Neural cell (in vitro differentiated cells): ENCODE measurements at regions not wholly inside any gene's neighbourhood (a gene's known extent, or its start where the extent isn't known, plus 50 kb on each side); places are given as distances from the start of the nearest gene placed in this dataset.

Experiments
- H2AFZ ChIP-seq: fragments of 200-600, 300-800 bp; sonication (generic), shearing (Covaris generic); 2 replicates; pipeline ENCODE4 v1.6.0; 2014; ENCODE audit warnings: low read depth, mild to moderate bottlenecking, antibody characterized with exemption, low read length, moderate library complexity
- H3F3A ChIP-seq: fragments of 200-600 bp; shearing (Covaris generic); 2 replicates; pipeline ENCODE4 v1.6.1; 2016; ENCODE audit warnings: mild to moderate bottlenecking, moderate library complexity, mixed read lengths, antibody characterized with exemption, low read length; ENCODE audit not compliant: insufficient read depth, poor library complexity, severe bottlenecking
- H3K27ac ChIP-seq: fragments of 200-600, 300-800 bp; sonication (generic), shearing (Covaris generic); 2 replicates; pipeline ENCODE4 v1.5.1; 2014; ENCODE audit warnings: mild to moderate bottlenecking, low read length, moderate library complexity
- H3K27me3 ChIP-seq: fragments of 300-800, 200-600 bp; sonication (generic), shearing (Covaris generic); 2 replicates; pipeline ENCODE4 v1.6.0; 2014; ENCODE audit warnings: mild to moderate bottlenecking, low read depth, low read length, moderate library complexity; ENCODE audit not compliant: insufficient read depth
- H3K36me3 ChIP-seq: fragments of 300-800, 200-600 bp; sonication (generic), shearing (Covaris generic); 2 replicates; pipeline ENCODE4 v1.5.1; 2014; ENCODE audit warnings: mild to moderate bottlenecking, antibody characterized with exemption, low read length, moderate library complexity; ENCODE audit not compliant: insufficient read depth
- H3K4me2 ChIP-seq: fragments of 300-800, 200-600 bp; sonication (generic), shearing (Covaris generic); 2 replicates; pipeline ENCODE4 v1.6.0; 2014; ENCODE audit warnings: mild to moderate bottlenecking, low read length
- H3K4me3 ChIP-seq: fragments of 300-800, 200-600 bp; sonication (generic), shearing (Covaris generic); 2 replicates; pipeline ENCODE4 v1.5.1; 2014; ENCODE audit warnings: mild to moderate bottlenecking, low read length, moderate library complexity
- H3K79me2 ChIP-seq: fragments of 200-600 bp; shearing (Covaris generic); replicated peaks from 2 replicates; pipeline ENCODE4 v1.6.0; 2014; ENCODE audit warnings: mild to moderate bottlenecking, low read length, moderate library complexity; ENCODE audit not compliant: insufficient read depth
- H3K9ac ChIP-seq: fragments of 300-800, 200-600 bp; sonication (generic), shearing (Covaris generic); 2 replicates; pipeline ENCODE4 v1.6.1; 2016; ENCODE audit warnings: mild to moderate bottlenecking, low read length, mixed read lengths
- H3K9me2 ChIP-seq: fragments of 200-600 bp; shearing (Covaris generic); 2 replicates; pipeline ENCODE4 v1.6.1; 2016; ENCODE audit warnings: mild to moderate bottlenecking, low read length, mixed read lengths; ENCODE audit not compliant: insufficient read depth
- H3K9me3 ChIP-seq: fragments of 200-600, 300-800 bp; sonication (generic), shearing (Covaris generic); 2 replicates; pipeline ENCODE4 v1.6.1; 2016; ENCODE audit warnings: mild to moderate bottlenecking, mixed run types, low read length, moderate library complexity, mixed read lengths
- H4K20me1 ChIP-seq: fragments of 200-600 bp; shearing (Covaris generic); 2 replicates; pipeline ENCODE4 v1.6.1; 2016; ENCODE audit warnings: mild to moderate bottlenecking, mixed run types; ENCODE audit not compliant: insufficient read depth
- CTCF ChIP-seq: fragments of 450-650 bp; IDR thresholded peaks from 2 replicates; pipeline ENCODE4 v1.5.1; 2014; ENCODE audit warnings: antibody characterized with exemption, mild to moderate bottlenecking, moderate library complexity; ENCODE audit not compliant: poor library complexity, severe bottlenecking
- EP300 ChIP-seq: fragments of 450-650 bp; conservative IDR thresholded peaks from 2 replicates; pipeline ENCODE4 v1.6.1; 2014; ENCODE audit warnings: antibody characterized with exemption, mild to moderate bottlenecking, moderate library complexity; ENCODE audit not compliant: poor library complexity, severe bottlenecking
- EZH2 ChIP-seq: fragments of 200-600, 300-800 bp; shearing (Covaris generic), sonication (generic); IDR thresholded peaks from 2 replicates; pipeline ENCODE4 v1.6.1; 2014; ENCODE audit warnings: antibody characterized with exemption, low read length, borderline replicate concordance, mild to moderate bottlenecking; ENCODE audit not compliant: insufficient read depth, poor library complexity, severe bottlenecking
- MXI1 ChIP-seq: fragments of 450-650 bp; conservative IDR thresholded peaks from 2 replicates; pipeline ENCODE4 v1.6.1; 2014; ENCODE audit warnings: antibody characterized with exemption, mild to moderate bottlenecking; ENCODE audit not compliant: poor library complexity, severe bottlenecking
- POLR2AphosphoS5 ChIP-seq: IDR thresholded peaks from 2 replicates; pipeline ENCODE4 v1.6.1; 2012
- RAD21 ChIP-seq: fragments of 450-650 bp; conservative IDR thresholded peaks from 2 replicates; pipeline ENCODE4 v1.6.1; 2014; ENCODE audit warnings: antibody characterized with exemption, mild to moderate bottlenecking, moderate library complexity
- SMC3 ChIP-seq: fragments of 450-650 bp; conservative IDR thresholded peaks from 2 replicates; pipeline ENCODE4 v1.6.1; 2014; ENCODE audit warnings: antibody characterized with exemption, mild to moderate bottlenecking, moderate library complexity; ENCODE audit not compliant: poor library complexity
- TAF1 ChIP-seq: IDR thresholded peaks from 2 replicates; pipeline ENCODE4 v1.6.1; 2012; ENCODE audit warnings: low read depth
- TF ChIP-seq, protein P1 (sequence below): IDR thresholded peaks from 2 replicates; pipeline ENCODE4 v1.6.1; 2012; ENCODE audit warnings: borderline replicate concordance

DNA sequence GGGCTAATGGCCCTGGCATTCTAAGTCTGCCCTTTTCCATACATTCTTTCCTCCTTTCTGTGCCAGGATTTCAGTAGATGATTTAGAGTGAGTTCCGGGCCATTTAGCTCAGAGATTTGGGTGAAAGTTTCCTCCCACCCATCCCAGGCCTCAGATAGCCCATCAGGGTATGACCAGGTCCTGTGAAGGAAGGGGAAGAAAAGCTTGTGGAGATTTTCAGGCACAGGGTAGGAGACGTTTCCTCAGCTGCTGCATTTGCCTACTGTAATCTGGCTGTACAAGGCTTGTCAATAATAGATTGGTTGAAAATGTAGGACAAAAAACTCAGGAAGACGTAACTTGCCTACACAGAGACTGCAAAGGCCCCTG lies 63.2 kb upstream of the BCL6 start:
- H3K9me2 ChIP-seq = no peaks in the 10 kb centered on the region
- no peak overlapping the region for H3K27ac ChIP-seq
- H3K9ac ChIP-seq = no peak overlapping the region
- H3K79me2 ChIP-seq = no peaks in the 10 kb centered on the region
- H4K20me1 ChIP-seq = no peaks in the 10 kb centered on the region
- H3K4me2 ChIP-seq = no peak overlapping the region
- no peaks in the 10 kb centered on the region for H3K9me3 ChIP-seq
- H3K36me3 ChIP-seq = no peaks in the 10 kb centered on the region
- no peaks in the 10 kb centered on the region for H3K27me3 ChIP-seq
- no peak overlapping the region for H3K4me3 ChIP-seq
- TF ChIP-seq, protein P1, sequence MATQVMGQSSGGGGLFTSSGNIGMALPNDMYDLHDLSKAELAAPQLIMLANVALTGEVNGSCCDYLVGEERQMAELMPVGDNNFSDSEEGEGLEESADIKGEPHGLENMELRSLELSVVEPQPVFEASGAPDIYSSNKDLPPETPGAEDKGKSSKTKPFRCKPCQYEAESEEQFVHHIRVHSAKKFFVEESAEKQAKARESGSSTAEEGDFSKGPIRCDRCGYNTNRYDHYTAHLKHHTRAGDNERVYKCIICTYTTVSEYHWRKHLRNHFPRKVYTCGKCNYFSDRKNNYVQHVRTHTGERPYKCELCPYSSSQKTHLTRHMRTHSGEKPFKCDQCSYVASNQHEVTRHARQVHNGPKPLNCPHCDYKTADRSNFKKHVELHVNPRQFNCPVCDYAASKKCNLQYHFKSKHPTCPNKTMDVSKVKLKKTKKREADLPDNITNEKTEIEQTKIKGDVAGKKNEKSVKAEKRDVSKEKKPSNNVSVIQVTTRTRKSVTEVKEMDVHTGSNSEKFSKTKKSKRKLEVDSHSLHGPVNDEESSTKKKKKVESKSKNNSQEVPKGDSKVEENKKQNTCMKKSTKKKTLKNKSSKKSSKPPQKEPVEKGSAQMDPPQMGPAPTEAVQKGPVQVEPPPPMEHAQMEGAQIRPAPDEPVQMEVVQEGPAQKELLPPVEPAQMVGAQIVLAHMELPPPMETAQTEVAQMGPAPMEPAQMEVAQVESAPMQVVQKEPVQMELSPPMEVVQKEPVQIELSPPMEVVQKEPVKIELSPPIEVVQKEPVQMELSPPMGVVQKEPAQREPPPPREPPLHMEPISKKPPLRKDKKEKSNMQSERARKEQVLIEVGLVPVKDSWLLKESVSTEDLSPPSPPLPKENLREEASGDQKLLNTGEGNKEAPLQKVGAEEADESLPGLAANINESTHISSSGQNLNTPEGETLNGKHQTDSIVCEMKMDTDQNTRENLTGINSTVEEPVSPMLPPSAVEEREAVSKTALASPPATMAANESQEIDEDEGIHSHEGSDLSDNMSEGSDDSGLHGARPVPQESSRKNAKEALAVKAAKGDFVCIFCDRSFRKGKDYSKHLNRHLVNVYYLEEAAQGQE = no peak
- TF ChIP-seq EZH2 (no peak), RAD21 (no peak), SMC3 (no peak), POLR2AphosphoS5 (no peak), TAF1 (no peak)
- no peaks in the 10 kb centered on the region for H3F3A ChIP-seq
- H2AFZ ChIP-seq = no peak overlapping the region

DNA sequence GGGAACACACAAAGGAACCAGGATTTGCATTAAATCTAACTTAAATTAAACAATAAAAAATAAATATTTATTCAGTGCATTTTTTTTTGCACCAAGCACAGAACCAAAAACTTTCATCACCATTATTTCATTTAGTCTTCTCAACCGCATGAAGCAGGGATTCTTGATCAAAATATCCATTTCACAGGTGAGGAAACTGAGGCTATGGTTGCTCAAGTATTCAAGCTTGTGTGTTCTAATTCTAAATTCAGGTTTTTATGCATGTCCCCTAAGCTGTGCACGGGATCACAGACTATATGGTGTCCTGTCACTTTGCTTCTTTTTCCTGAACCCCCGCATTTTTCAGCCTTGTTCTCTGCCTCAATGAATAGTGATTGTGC lies 64.3 kb upstream of the BCL6 start:
- Histone ChIP-seq H3K4me2 (no peak overlapping the region), H4K20me1 (no peaks in the 10 kb centered on the region), H3K79me2 (no peaks in the 10 kb centered on the region), H3K27ac (no peak overlapping the region), H3K9me3 (no peaks in the 10 kb centered on the region), H3K27me3 (no peaks in the 10 kb centered on the region), H3K9me2 (no peaks in the 10 kb centered on the region), H3K9ac (no peak overlapping the region), H3F3A (no peaks in the 10 kb centered on the region), H2AFZ (no peak overlapping the region), H3K36me3 (no peaks in the 10 kb centered on the region), H3K4me3 (no peak overlapping the region)
- TF ChIP-seq SMC3 (no peak), EZH2 (no peak), EP300 (no peak), RAD21 (no peak), MXI1 (no peak), TAF1 (no peak), CTCF (no peak), POLR2AphosphoS5 (no peak)
- TF ChIP-seq, protein P1 = no peak
